C4-2B (cell line): ENCODE measurements at regions not wholly inside any gene's neighbourhood (a gene's known extent, or its start where the extent isn't known, plus 50 kb on each side); places are given as distances from the start of the nearest gene placed in this dataset.
"Not testable (repeated sequence)": the region's sequence is repeated elsewhere in the genome, so short reads cannot be mapped to it uniquely, and the experiment has no call there.

Source experiments
- ZFX ChIP-seq: fragments of 450-650 bp; IDR thresholded peaks from 2 replicates; pipeline ENCODE4 v1.6.1; 2017
- TF ChIP-seq, protein P1 (sequence below): fragments of 450-650 bp; conservative IDR thresholded peaks from 2 replicates; pipeline ENCODE4 v1.5.1; 2017; ENCODE audit warnings: mild to moderate bottlenecking

DNA sequence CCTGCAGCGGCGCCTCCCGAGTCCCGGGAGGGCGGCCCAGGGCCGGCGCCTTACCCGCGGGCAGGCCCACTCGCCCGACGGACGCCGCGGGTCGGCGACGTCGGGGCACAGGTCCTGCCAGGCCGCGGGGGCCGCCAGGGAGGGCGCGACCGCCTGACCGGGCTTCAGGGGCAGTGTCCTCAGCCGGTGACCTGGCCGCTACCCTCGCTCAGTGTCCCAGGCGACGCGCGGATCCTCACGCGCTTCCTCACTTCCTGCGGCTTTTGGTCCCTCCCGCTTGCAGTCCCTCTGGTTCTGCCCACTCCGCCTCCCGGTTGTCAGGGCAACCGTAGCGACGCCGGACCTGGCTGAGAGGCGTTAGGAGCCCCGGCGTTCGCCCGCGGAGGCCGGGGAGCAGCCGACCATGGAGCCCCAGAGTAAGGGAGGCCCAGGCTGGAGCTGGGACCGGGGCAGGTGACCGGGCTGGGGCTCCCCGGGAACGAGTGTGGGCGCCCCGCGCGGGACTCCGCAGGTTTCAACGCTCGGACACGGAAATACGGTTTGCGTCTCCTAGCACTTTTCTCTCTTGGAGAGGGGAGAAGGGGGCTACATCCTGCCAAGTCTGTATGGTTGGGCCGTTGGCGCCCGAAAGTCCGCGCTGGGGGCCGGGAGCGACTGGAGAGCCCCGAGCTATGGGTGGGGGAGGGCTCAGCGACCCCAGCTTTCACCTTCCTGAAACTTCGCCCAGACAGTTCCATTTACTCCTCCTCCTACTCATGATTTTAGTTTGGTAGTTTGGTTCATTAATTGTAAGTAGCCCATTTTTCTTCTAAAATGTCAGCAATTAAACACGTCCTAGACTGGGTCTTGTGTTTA is 4786.0 kb upstream of the OR11H1 start:
- TF ChIP-seq ZFX, result not testable (repeated sequence)
- TF ChIP-seq, protein P1, sequence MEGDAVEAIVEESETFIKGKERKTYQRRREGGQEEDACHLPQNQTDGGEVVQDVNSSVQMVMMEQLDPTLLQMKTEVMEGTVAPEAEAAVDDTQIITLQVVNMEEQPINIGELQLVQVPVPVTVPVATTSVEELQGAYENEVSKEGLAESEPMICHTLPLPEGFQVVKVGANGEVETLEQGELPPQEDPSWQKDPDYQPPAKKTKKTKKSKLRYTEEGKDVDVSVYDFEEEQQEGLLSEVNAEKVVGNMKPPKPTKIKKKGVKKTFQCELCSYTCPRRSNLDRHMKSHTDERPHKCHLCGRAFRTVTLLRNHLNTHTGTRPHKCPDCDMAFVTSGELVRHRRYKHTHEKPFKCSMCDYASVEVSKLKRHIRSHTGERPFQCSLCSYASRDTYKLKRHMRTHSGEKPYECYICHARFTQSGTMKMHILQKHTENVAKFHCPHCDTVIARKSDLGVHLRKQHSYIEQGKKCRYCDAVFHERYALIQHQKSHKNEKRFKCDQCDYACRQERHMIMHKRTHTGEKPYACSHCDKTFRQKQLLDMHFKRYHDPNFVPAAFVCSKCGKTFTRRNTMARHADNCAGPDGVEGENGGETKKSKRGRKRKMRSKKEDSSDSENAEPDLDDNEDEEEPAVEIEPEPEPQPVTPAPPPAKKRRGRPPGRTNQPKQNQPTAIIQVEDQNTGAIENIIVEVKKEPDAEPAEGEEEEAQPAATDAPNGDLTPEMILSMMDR, result not testable (repeated sequence)
